ENCODE measurements at regions not wholly inside any gene's neighbourhood (a gene's known extent, or its start where the extent isn't known, plus 50 kb on each side); places are given as distances from the start of the nearest gene placed in this dataset.

GRCh38 chr1:70842562-70842961 lies 205.1 kb downstream of the PTGER3 start:
- CTCF ChIA-PET = no interaction called here

GRCh38 chr1:70843452-70843851 lies 204.2 kb downstream of the PTGER3 start:
- Histone ChIP-seq H3K4me1 (replicated peaks; ENCODE audit: insufficient read depth) (no peaks in the 10 kb centered on the region), H3K79me2 (ENCODE audit: low read depth) (no peaks in the 10 kb centered on the region), H3F3A (ENCODE audit: insufficient read depth, low read depth) (no peaks in the 10 kb centered on the region), H3K4me2 (no peak overlapping the region), H3K27me3 (ENCODE audit: insufficient read depth, low read depth) (no peaks in the 10 kb centered on the region), H2AFZ (no peak overlapping the region), H3K9me3 (ENCODE audit: insufficient read depth, low read depth) (no peaks in the 10 kb centered on the region; the same call in 1 of the 2 replicates), H3K27ac (no peak overlapping the region), H3K36me3 (ENCODE audit: low read depth) (no peaks in the 10 kb centered on the region), H3K4me3 (no peak overlapping the region), H4K20me1 (ENCODE audit: insufficient read depth) (no peaks in the 10 kb centered on the region), H3K9me2 (ENCODE audit: insufficient read depth) (no peaks in the 10 kb centered on the region)
- intact Hi-C loops (cut with micrococcal nuclease; ENCODE audit: unreplicated experiment) = no loop called here
- TF ChIP-seq CTCF (conservative IDR thresholded peaks at IDR 0.05) = no peak
- TF ChIP-seq EZH2 (IDR thresholded peaks at IDR 0.05; ENCODE audit: low read depth) = no peak
- ChIA-PET CTCF (no interaction called here), POLR2A (ENCODE audit: unreplicated experiment) (no interaction called here)
- no peak for DNase-seq
- no TSS peak for BruUV-seq (replicated peaks)

More at GRCh38 chr1:70842562-70842961, 205.1 kb downstream of the PTGER3 start:
- H3K9me3 ChIP-seq (ENCODE audit: insufficient read depth, low read depth) = no peaks in the 10 kb centered on the region; the same call in 1 of the 2 replicates
- no peak overlapping the region for H3K4me2 ChIP-seq
- H3K4me1 ChIP-seq (replicated peaks; ENCODE audit: insufficient read depth) = no peaks in the 10 kb centered on the region
- H3K36me3 ChIP-seq (ENCODE audit: low read depth) = no peaks in the 10 kb centered on the region
- POLR2A ChIA-PET (ENCODE audit: unreplicated experiment) = interaction anchor here (0.6 kb wide), 1 partner anchor 347 kb away, joined by 7 read pairs; no protein-coding TSS in a partner anchor
- no peaks in the 10 kb centered on the region for H3K9me2 ChIP-seq (ENCODE audit: insufficient read depth)
- DNase-seq = no peak
- no peaks in the 10 kb centered on the region for H3F3A ChIP-seq (ENCODE audit: insufficient read depth, low read depth)
- H3K79me2 ChIP-seq (ENCODE audit: low read depth) = no peaks in the 10 kb centered on the region
- no peak overlapping the region for H2AFZ ChIP-seq
- no TSS peak for BruUV-seq (replicated peaks)
- intact Hi-C loops (cut with micrococcal nuclease; ENCODE audit: unreplicated experiment) = no loop called here
- H3K27ac ChIP-seq = no peak overlapping the region
- H3K27me3 ChIP-seq (ENCODE audit: insufficient read depth, low read depth) = no peaks in the 10 kb centered on the region
- no peak overlapping the region for H3K4me3 ChIP-seq
- H4K20me1 ChIP-seq (ENCODE audit: insufficient read depth) = no peaks in the 10 kb centered on the region
- TF ChIP-seq CTCF (conservative IDR thresholded peaks at IDR 0.05) (no peak), EZH2 (IDR thresholded peaks at IDR 0.05; ENCODE audit: low read depth) (no peak)

GRCh38 chr1:70847013-70847412 lies 200.6 kb downstream of the PTGER3 start:
- CTCF ChIA-PET = no interaction called here
- Histone ChIP-seq H3K27me3 (ENCODE audit: insufficient read depth, low read depth) (no peaks in the 10 kb centered on the region), H2AFZ (no peak overlapping the region), H3K9me2 (ENCODE audit: insufficient read depth) (no peaks in the 10 kb centered on the region), H3K9me3 (ENCODE audit: insufficient read depth, low read depth) (no peaks in the 10 kb centered on the region; the same call in 1 of the 2 replicates), H4K20me1 (ENCODE audit: insufficient read depth) (no peaks in the 10 kb centered on the region), H3K4me2 (no peak overlapping the region), H3F3A (ENCODE audit: insufficient read depth, low read depth) (no peaks in the 10 kb centered on the region), H3K4me3 (no peak overlapping the region), H3K36me3 (ENCODE audit: low read depth) (no peaks in the 10 kb centered on the region), H3K79me2 (ENCODE audit: low read depth) (no peaks in the 10 kb centered on the region), H3K4me1 (replicated peaks; ENCODE audit: insufficient read depth) (no peaks in the 10 kb centered on the region), H3K27ac (no peak overlapping the region)
- TF ChIP-seq CTCF (conservative IDR thresholded peaks at IDR 0.05) (no peak), EZH2 (IDR thresholded peaks at IDR 0.05; ENCODE audit: low read depth) (no peak)
- intact Hi-C loops (cut with micrococcal nuclease; ENCODE audit: unreplicated experiment) = no loop called here
- BruUV-seq (replicated peaks) = no TSS peak
- POLR2A ChIA-PET (ENCODE audit: unreplicated experiment) = no interaction called here
- DNase-seq = no peak

All from PC-9 (cell line).